ENCODE measurements at regions not wholly inside any gene's neighbourhood (a gene's known extent, or its start where the extent isn't known, plus 50 kb on each side); places are given as distances from the start of the nearest gene placed in this dataset.

DNA sequence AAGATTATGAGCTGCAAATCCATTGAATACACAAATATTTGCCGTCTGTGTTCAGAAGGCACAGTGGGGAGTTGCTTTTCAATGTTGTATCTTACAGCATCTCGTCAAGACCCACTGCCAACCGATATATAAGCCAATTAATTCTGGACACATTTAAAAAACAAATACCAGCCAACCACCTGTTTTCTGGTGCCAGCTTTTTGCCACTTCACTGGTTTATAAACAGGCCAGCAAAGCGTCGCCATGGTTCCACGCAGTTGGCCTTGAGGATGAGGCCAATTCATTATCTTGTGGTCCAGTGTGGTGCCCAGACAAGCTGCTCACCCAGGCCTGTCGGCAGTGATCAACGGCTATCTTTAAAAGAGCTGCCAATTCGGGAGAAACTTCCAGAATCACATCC is 321.0 kb downstream of the TCERG1L start:
- Histone ChIP-seq H3K9me3 (ENCODE audit: control insufficient read depth in 1 of 2, low read length in 2 of 2) (no peaks in the 10 kb centered on the region), H3K36me3 (ENCODE audit: insufficient read depth, low read length) (no peaks in the 10 kb centered on the region), H3K4me3 (ENCODE audit: low read length in 2 of 2) (no peak overlapping the region), H3K27ac (ENCODE audit: low read depth, low read length) (no peak overlapping the region), H3K4me1 (ENCODE audit: insufficient read depth, low read length) (no peaks in the 10 kb centered on the region), H3K27me3 (ENCODE audit: insufficient read depth, low read length) (no peaks in the 10 kb centered on the region)
- no peaks in the 10 kb centered on the region for H3K4me1 Mint-ChIP-seq
- no peaks in the 10 kb centered on the region for H3K36me3 Mint-ChIP-seq
- DNase-seq = no peak
- H3K9me3 Mint-ChIP-seq = peaks cover 0 to 5% (median 0%) of the 10 kb centered on the region in 8 donors
- H3K27ac Mint-ChIP-seq = no peak overlapping the region
- intact Hi-C loops (cut with micrococcal nuclease) = no loop called here
- CTCF ChIA-PET (ENCODE audit: partially characterized antibody) = no interaction called here
- H3K4me3 Mint-ChIP-seq = no peak overlapping the region
- H3K27me3 Mint-ChIP-seq = peaks cover 0 to 2% of the 10 kb centered on the region in 2 donors
- POLR2A ChIA-PET (ENCODE audit: partially characterized antibody) = no interaction called here

GRCh38 chr10:130992802-130993523 is 318.6 kb downstream of the TCERG1L start:
- Histone ChIP-seq H3K27me3 (ENCODE audit: insufficient read depth, low read length) (no peaks in the 10 kb centered on the region), H3K36me3 (ENCODE audit: insufficient read depth, low read length) (no peaks in the 10 kb centered on the region), H3K27ac (ENCODE audit: low read depth, low read length) (no peak overlapping the region), H3K4me1 (ENCODE audit: insufficient read depth, low read length) (no peaks in the 10 kb centered on the region), H3K9me3 (ENCODE audit: control insufficient read depth in 1 of 2, low read length in 2 of 2) (no peaks in the 10 kb centered on the region), H3K4me3 (ENCODE audit: low read length in 2 of 2) (no peak overlapping the region)
- intact Hi-C loops (cut with micrococcal nuclease) = no loop called here
- ChIA-PET CTCF (ENCODE audit: partially characterized antibody) (no interaction called here), POLR2A (ENCODE audit: partially characterized antibody) (no interaction called here)
- no peak overlapping the region for H3K27ac Mint-ChIP-seq
- H3K4me1 Mint-ChIP-seq = no peaks in the 10 kb centered on the region
- H3K9me3 Mint-ChIP-seq = peaks cover 0 to 5% (median 3%) of the 10 kb centered on the region in 8 donors
- no peaks in the 10 kb centered on the region for H3K36me3 Mint-ChIP-seq
- H3K27me3 Mint-ChIP-seq = peaks cover 0 to 4% of the 10 kb centered on the region in 2 donors
- no peak overlapping the region for H3K4me3 Mint-ChIP-seq
- no peak for DNase-seq

DNA sequence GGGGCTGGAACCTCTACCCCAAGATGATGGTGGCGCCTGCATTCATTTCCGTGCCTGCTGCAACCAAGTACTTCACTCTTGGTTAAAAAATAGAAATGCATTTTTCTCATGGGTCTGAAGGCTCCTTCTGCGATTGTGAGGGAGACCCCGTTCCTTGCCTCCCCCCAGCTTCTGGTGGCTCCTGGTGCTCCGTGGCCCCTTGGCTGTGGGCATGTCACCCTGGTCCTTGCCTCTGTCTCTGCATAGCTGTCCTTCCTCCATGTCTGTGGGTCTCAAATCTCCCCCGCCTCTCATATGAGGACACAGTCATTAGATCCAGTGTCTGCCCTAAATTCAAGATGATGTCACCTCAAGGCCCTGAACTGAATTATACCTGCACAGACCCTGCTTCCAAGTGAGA is 317.9 kb downstream of the TCERG1L start:
- POLR2A ChIA-PET (ENCODE audit: partially characterized antibody) = no interaction called here
- intact Hi-C loops (cut with micrococcal nuclease) = no loop called here

GRCh38 chr10:130994191-130994590 is 317.3 kb downstream of the TCERG1L start:
- Histone ChIP-seq H3K4me3 (ENCODE audit: low read length in 2 of 2) (no peak overlapping the region), H3K4me1 (ENCODE audit: insufficient read depth, low read length) (no peaks in the 10 kb centered on the region), H3K27ac (ENCODE audit: low read depth, low read length) (no peak overlapping the region), H3K27me3 (ENCODE audit: insufficient read depth, low read length) (no peaks in the 10 kb centered on the region), H3K9me3 (ENCODE audit: control insufficient read depth in 1 of 2, low read length in 2 of 2) (no peaks in the 10 kb centered on the region), H3K36me3 (ENCODE audit: insufficient read depth, low read length) (no peaks in the 10 kb centered on the region)
- DNase-seq = no peak
- intact Hi-C loops (cut with micrococcal nuclease) = no loop called here
- ChIA-PET POLR2A (ENCODE audit: partially characterized antibody) (no interaction called here), CTCF (ENCODE audit: partially characterized antibody) (no interaction called here)
- Mint-ChIP-seq H3K9me3 (peaks cover 0 to 7% (median 4%) of the 10 kb centered on the region in 8 donors), H3K27me3 (peaks cover 0 to 2% of the 10 kb centered on the region in 2 donors), H3K27ac (no peak overlapping the region), H3K36me3 (no peaks in the 10 kb centered on the region), H3K4me1 (no peaks in the 10 kb centered on the region), H3K4me3 (no peak overlapping the region)

More for the DNA sequence above, 317.9 kb downstream of the TCERG1L start:
- Histone ChIP-seq H3K36me3 (ENCODE audit: insufficient read depth, low read length) (no peaks in the 10 kb centered on the region), H3K9me3 (ENCODE audit: control insufficient read depth in 1 of 2, low read length in 2 of 2) (no peaks in the 10 kb centered on the region), H3K27ac (ENCODE audit: low read depth, low read length) (no peak overlapping the region), H3K4me3 (ENCODE audit: low read length in 2 of 2) (no peak overlapping the region), H3K27me3 (ENCODE audit: insufficient read depth, low read length) (no peaks in the 10 kb centered on the region), H3K4me1 (ENCODE audit: insufficient read depth, low read length) (no peaks in the 10 kb centered on the region)
- Mint-ChIP-seq H3K27me3 (peaks cover 0 to 2% of the 10 kb centered on the region in 2 donors), H3K9me3 (peaks cover 0 to 5% (median 3%) of the 10 kb centered on the region in 8 donors), H3K36me3 (no peaks in the 10 kb centered on the region), H3K27ac (no peak overlapping the region), H3K4me3 (no peak overlapping the region), H3K4me1 (no peaks in the 10 kb centered on the region)
- CTCF ChIA-PET (ENCODE audit: partially characterized antibody) = no interaction called here
- DNase-seq = no peak

DNA sequence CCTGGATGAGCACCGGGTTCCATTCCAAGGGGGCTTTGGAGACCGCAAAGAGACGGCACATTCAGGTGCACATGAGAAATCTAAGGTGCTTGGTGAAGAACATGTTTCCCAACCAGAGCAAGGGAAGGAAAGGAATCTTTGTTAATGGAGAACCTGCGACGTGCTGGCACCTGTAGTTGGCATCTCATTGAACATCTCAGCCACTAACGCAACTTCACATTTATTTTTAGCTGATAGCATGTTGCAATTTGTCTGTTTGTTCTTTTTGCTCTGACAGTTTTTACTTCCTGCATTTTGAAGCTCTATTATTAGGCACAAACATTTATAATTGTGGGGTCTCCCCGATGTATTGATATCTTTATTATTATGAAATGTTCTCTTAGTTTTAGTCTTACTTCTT is 316.7 kb downstream of the TCERG1L start:
- H3K27me3 ChIP-seq (ENCODE audit: insufficient read depth, low read length) = no peaks in the 10 kb centered on the region
- H3K4me3 ChIP-seq (ENCODE audit: low read length in 2 of 2) = no peak overlapping the region
- Mint-ChIP-seq H3K4me3 (no peak overlapping the region), H3K9me3 (peaks cover 0 to 7% (median 4%) of the 10 kb centered on the region in 8 donors), H3K27ac (no peak overlapping the region), H3K36me3 (no peaks in the 10 kb centered on the region), H3K4me1 (no peaks in the 10 kb centered on the region), H3K27me3 (peaks cover 0 to 2% of the 10 kb centered on the region in 2 donors)
- H3K36me3 ChIP-seq (ENCODE audit: insufficient read depth, low read length) = no peaks in the 10 kb centered on the region
- intact Hi-C loops (cut with micrococcal nuclease) = no loop called here
- H3K27ac ChIP-seq (ENCODE audit: low read depth, low read length) = no peak overlapping the region
- POLR2A ChIA-PET (ENCODE audit: partially characterized antibody) = no interaction called here
- no peaks in the 10 kb centered on the region for H3K9me3 ChIP-seq (ENCODE audit: control insufficient read depth in 1 of 2, low read length in 2 of 2)
- no peak for DNase-seq
- CTCF ChIA-PET (ENCODE audit: partially characterized antibody) = no interaction called here
- H3K4me1 ChIP-seq (ENCODE audit: insufficient read depth, low read length) = no peaks in the 10 kb centered on the region

DNA sequence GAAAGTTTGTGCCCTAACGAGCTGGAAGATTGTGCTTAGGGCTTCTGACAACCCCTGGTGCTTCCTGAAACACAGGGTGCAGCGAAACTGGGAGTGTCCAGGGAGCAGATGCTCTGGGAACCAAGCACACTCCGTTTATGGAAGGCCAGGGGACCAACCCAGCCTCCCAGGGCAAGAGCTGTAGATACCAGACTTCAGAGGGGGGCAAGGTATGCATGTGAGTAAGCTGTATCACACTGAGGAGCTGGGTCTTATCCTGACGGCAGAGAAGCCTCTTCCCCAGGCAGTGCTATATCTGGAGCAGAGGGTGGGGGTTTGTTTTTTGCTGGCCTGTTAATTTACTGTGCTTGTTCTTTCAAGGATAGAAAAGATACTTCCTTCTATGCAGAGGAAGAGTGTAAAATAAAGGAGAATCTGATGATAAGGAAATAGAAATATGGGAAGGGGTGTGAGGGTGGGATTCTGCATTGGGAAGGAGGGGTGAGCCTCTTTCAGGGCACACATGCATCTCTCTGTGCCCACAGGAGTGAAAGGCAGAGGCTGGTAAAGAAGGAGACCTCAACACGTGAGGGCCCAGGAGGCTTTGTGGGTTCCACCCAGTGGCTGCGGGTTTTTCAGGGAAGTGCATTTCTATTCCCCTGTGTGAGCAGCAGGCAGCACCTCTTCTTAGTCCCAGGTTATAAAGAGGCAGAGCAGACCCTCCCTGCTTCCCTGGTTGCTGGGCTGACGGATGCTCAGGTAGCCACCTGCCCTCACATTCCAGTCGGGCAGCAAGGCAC is 314.1 kb downstream of the TCERG1L start:
- Histone ChIP-seq H3K9me3 (ENCODE audit: control insufficient read depth in 1 of 2, low read length in 2 of 2) (no peaks in the 10 kb centered on the region), H3K36me3 (ENCODE audit: insufficient read depth, low read length) (no peaks in the 10 kb centered on the region), H3K4me3 (ENCODE audit: low read length in 2 of 2) (no peak overlapping the region), H3K4me1 (ENCODE audit: insufficient read depth, low read length) (no peaks in the 10 kb centered on the region), H3K27me3 (ENCODE audit: insufficient read depth, low read length) (no peaks in the 10 kb centered on the region), H3K27ac (ENCODE audit: low read depth, low read length) (no peak overlapping the region)
- Mint-ChIP-seq H3K4me3 (no peak overlapping the region), H3K4me1 (no peaks in the 10 kb centered on the region), H3K9me3 (peaks cover 0 to 7% (median 5%) of the 10 kb centered on the region in 8 donors), H3K27me3 (peaks cover 0 to 2% of the 10 kb centered on the region in 2 donors), H3K36me3 (no peaks in the 10 kb centered on the region), H3K27ac (no peak overlapping the region)
- intact Hi-C loops (cut with micrococcal nuclease) = no loop called here
- no peak for DNase-seq
- ChIA-PET POLR2A (ENCODE audit: partially characterized antibody) (no interaction called here), CTCF (ENCODE audit: partially characterized antibody) (no interaction called here)

DNA sequence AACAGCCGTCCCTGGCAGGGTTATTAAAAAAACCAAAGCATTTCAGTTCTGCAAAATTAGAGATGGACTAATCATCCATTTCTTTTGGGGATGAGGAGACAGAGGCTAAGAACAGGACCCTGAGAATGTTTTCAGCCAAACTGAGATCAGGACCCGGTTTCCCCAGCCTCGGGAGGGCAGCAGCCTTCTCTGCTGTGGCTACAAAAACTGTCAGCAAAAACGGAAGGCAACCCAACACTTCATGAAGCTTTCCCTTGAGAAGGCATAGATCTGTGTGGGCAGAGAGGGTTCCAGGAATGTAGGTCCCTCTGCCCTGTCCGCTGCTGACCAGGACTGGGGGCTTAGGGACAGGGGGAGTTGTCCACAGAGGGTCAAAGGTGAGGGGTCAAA is 313.5 kb downstream of the TCERG1L start:
- no peak overlapping the region for H3K4me3 Mint-ChIP-seq

More for the DNA sequence above, 313.5 kb downstream of the TCERG1L start:
- no peaks in the 10 kb centered on the region for H3K4me1 ChIP-seq (ENCODE audit: insufficient read depth, low read length)
- H3K36me3 ChIP-seq (ENCODE audit: insufficient read depth, low read length) = no peaks in the 10 kb centered on the region
- H3K4me3 ChIP-seq (ENCODE audit: low read length in 2 of 2) = no peak overlapping the region
- H3K27ac ChIP-seq (ENCODE audit: low read depth, low read length) = no peak overlapping the region
- CTCF ChIA-PET (ENCODE audit: partially characterized antibody) = no interaction called here
- Mint-ChIP-seq H3K36me3 (no peaks in the 10 kb centered on the region), H3K9me3 (peaks cover 0 to 7% (median 4%) of the 10 kb centered on the region in 8 donors), H3K4me1 (no peaks in the 10 kb centered on the region), H3K27ac (no peak overlapping the region), H3K27me3 (peaks cover 0 to 2% of the 10 kb centered on the region in 2 donors)
- no peaks in the 10 kb centered on the region for H3K27me3 ChIP-seq (ENCODE audit: insufficient read depth, low read length)
- no peak for DNase-seq
- H3K9me3 ChIP-seq (ENCODE audit: control insufficient read depth in 1 of 2, low read length in 2 of 2) = no peaks in the 10 kb centered on the region
- intact Hi-C loops (cut with micrococcal nuclease) = no loop called here
- POLR2A ChIA-PET (ENCODE audit: partially characterized antibody) = no interaction called here

All from CD4-positive, alpha-beta memory T cell (primary cell).